Activated CD4-positive, CD25-positive, alpha-beta regulatory T cell treated with anti-CD3 and anti-CD28 coated beads, Interleukin-2, amount 50 U/mL, for 72 hours (primary cell): ENCODE measurements at regions not wholly inside any gene's neighbourhood (a gene's known extent, or its start where the extent isn't known, plus 50 kb on each side); places are given as distances from the start of the nearest gene placed in this dataset.

Source experiments
- DNase-seq: peaks from one replicate; pipeline ENCODE4 v3.0.0; 2021

GRCh38 chr22:49116021-49116420 is 711.7 kb downstream of the BRD1 start:
- no peak for DNase-seq

GRCh38 chr22:49115197-49115596 is 712.5 kb downstream of the BRD1 start:
- DNase-seq: no peak

GRCh38 chr22:49113758-49114157 is 713.9 kb downstream of the BRD1 start:
- no peak for DNase-seq

- no peak for DNase-seq
Observed at GRCh38 chr22:49112661-49113626, 714.7 kb downstream of the BRD1 start.

- DNase-seq: no peak
Observed at GRCh38 chr22:49112176-49112575, 715.5 kb downstream of the BRD1 start.

- no peak for DNase-seq
Observed at GRCh38 chr22:49111085-49111484, 716.6 kb downstream of the BRD1 start.

GRCh38 chr22:49108636-49109315 is 718.9 kb downstream of the BRD1 start:
- no peak for DNase-seq

- no peak for DNase-seq
Observed at GRCh38 chr22:49107961-49108530, 719.6 kb downstream of the BRD1 start.

GRCh38 chr22:49107561-49107960 is 720.1 kb downstream of the BRD1 start:
- no peak for DNase-seq

GRCh38 chr22:49106842-49107152 is 720.9 kb downstream of the BRD1 start:
- no peak for DNase-seq

GRCh38 chr22:49106096-49106841 is 721.4 kb downstream of the BRD1 start:
- no peak for DNase-seq

GRCh38 chr22:49104434-49104833 is 723.2 kb downstream of the BRD1 start:
- no peak for DNase-seq

GRCh38 chr22:49103314-49104059 is 724.2 kb downstream of the BRD1 start:
- no peak for DNase-seq

GRCh38 chr22:49102367-49102766 is 725.3 kb downstream of the BRD1 start:
- no peak for DNase-seq

- no peak for DNase-seq
Observed at GRCh38 chr22:49101873-49102272, 725.8 kb downstream of the BRD1 start.

- no peak for DNase-seq
Observed at GRCh38 chr22:49101225-49101624, 726.4 kb downstream of the BRD1 start.

GRCh38 chr22:49100773-49101172 is 726.9 kb downstream of the BRD1 start:
- no peak for DNase-seq

- DNase-seq: no peak
Observed at GRCh38 chr22:49100316-49100715, 727.4 kb downstream of the BRD1 start.

GRCh38 chr22:49099496-49100124 is 728.1 kb downstream of the BRD1 start:
- no peak for DNase-seq

GRCh38 chr22:49099089-49099488 is 728.6 kb downstream of the BRD1 start:
- DNase-seq: no peak

- no peak for DNase-seq
Observed at GRCh38 chr22:49097966-49098365, 729.7 kb downstream of the BRD1 start.
